Endothelial cell of umbilical vein (primary cell): ENCODE measurements at regions not wholly inside any gene's neighbourhood (a gene's known extent, or its start where the extent isn't known, plus 50 kb on each side); places are given as distances from the start of the nearest gene placed in this dataset.

ENCODE experiments used
- BruUV-seq: library from RNA; stranded (reverse); fragments of 400-500 nt; replicated peaks from 2 replicates; lab custom pipeline; 2021; lab: Mats Ljungman, UMichigan
- CTCF ChIA-PET: fragments of 300-600, 350-600 bp; sonication (Branson Sonifier 250); formaldehyde crosslinking; loops from one replicate; lab custom pipeline; 2021; ENCODE audit warnings: antibody characterized with exemption, inconsistent platforms; lab: Charles Lee
- POLR2A ChIA-PET: fragments of 300-600, 350-600 bp; sonication (Branson Sonifier 250); formaldehyde crosslinking; loops from one replicate; lab custom pipeline; 2021; ENCODE audit warnings: antibody characterized with exemption, inconsistent platforms; lab: Charles Lee
- DNase-seq: peaks from one replicate; pipeline ENCODE4 v3.0.0-alpha.2; 2011; ENCODE audit warnings: low read depth, low spot score
- FAIRE-seq: peaks from 2 replicates; lab custom pipeline; 2011; peaks lifted over from hg19 to GRCh38; lab: Jason Lieb, UNC
- H2AFZ ChIP-seq: 2 replicates; pipeline ENCODE4 v1.6.0; 2012; ENCODE audit warnings: low read depth, low read length, control low read depth, inconsistent platforms
- H3K27ac ChIP-seq: 2 replicates; pipeline ENCODE4 v1.5.1; 2011; ENCODE audit warnings: low read depth, mild to moderate bottlenecking, control low read depth, low read length, moderate library complexity; ENCODE audit not compliant: insufficient read depth
- H3K27me3 ChIP-seq, 2 experiments: 2 replicates each; pipeline versions ENCODE4 v1.6.0 to v1.6.1; 2011; ENCODE audit warnings: low read length in 2 of 2, mixed read lengths in 1 of 2; ENCODE audit not compliant: control insufficient read depth in 2 of 2, insufficient read depth in 2 of 2
- H3K36me3 ChIP-seq, 2 experiments: 2 replicates in 1 of 2; 3 replicates in 1 of 2; pipeline ENCODE4 v1.5.1; 2011; ENCODE audit warnings: low read length in 2 of 2, mild to moderate bottlenecking in 1 of 2, moderate library complexity in 1 of 2; ENCODE audit not compliant: control insufficient read depth in 2 of 2, insufficient read depth in 2 of 2; ENCODE audit errors: extremely low read depth in 1 of 2
- H3K4me1 ChIP-seq: 3 replicates; pipeline ENCODE4 v1.5.1; 2011; ENCODE audit warnings: mild to moderate bottlenecking, low read length; ENCODE audit not compliant: control insufficient read depth, insufficient read depth; ENCODE audit errors: extremely low read depth
- H3K4me2 ChIP-seq: 2 replicates; pipeline ENCODE4 v1.6.1; 2011; ENCODE audit warnings: low read length, control low read depth, mixed read lengths; ENCODE audit not compliant: insufficient read depth
- H3K4me3 ChIP-seq, 3 experiments: fragments of 200-600 bp in 1 of 3; sonication (generic), shearing (Covaris generic) in 1 of 3; replicated peaks in 1 of 3; 2 replicates each; pipeline ENCODE4 v1.5.1; 2011 to 2016; ENCODE audit warnings: control low read depth in 3 of 3, low read length in 3 of 3, mild to moderate bottlenecking in 2 of 3, inconsistent platforms in 1 of 3, low read depth in 1 of 3, moderate library complexity in 1 of 3; ENCODE audit not compliant: insufficient read depth in 1 of 3
- H3K79me2 ChIP-seq: 2 replicates; pipeline ENCODE4 v1.6.0; 2012; ENCODE audit warnings: low read length, inconsistent platforms; ENCODE audit not compliant: control insufficient read depth, insufficient read depth
- H3K9ac ChIP-seq: replicated peaks from 2 replicates; pipeline ENCODE3; 2011; ENCODE audit warnings: low read length, control low read depth; ENCODE audit not compliant: insufficient read depth; ENCODE audit errors: extremely low read depth
- H3K9me1 ChIP-seq: replicated peaks from 3 replicates; pipeline ENCODE4 v1.6.0; 2011; ENCODE audit warnings: mild to moderate bottlenecking, low read length; ENCODE audit not compliant: control insufficient read depth, insufficient read depth; ENCODE audit errors: extremely low read depth
- H3K9me3 ChIP-seq: replicated peaks from 2 replicates; pipeline ENCODE4 v1.5.1; 2012; ENCODE audit warnings: low read length, inconsistent platforms; ENCODE audit not compliant: control insufficient read depth, insufficient read depth
- H4K20me1 ChIP-seq: replicated peaks from 2 replicates; pipeline ENCODE3; 2011; ENCODE audit warnings: mild to moderate bottlenecking, low read length; ENCODE audit not compliant: control insufficient read depth, insufficient read depth; ENCODE audit errors: extremely low read depth
- EZH2 ChIP-seq: IDR thresholded peaks from 2 replicates; pipeline ENCODE4 v1.6.1; 2012; ENCODE audit warnings: borderline replicate concordance, low read depth, mild to moderate bottlenecking, moderate library complexity, low read length, inconsistent platforms; ENCODE audit not compliant: severe bottlenecking
- FOS ChIP-seq: IDR thresholded peaks from 2 replicates; pipeline ENCODE4 v1.6.1; 2011; ENCODE audit warnings: mild to moderate bottlenecking, low read length, moderate library complexity, borderline replicate concordance; ENCODE audit not compliant: insufficient read depth
- GATA2 ChIP-seq: IDR thresholded peaks from 2 replicates; pipeline ENCODE4 v1.7.0; 2011; ENCODE audit warnings: low read depth, mild to moderate bottlenecking, moderate library complexity, mixed read lengths, low read length; ENCODE audit not compliant: insufficient read length, insufficient read depth
- JUN ChIP-seq: IDR thresholded peaks from 2 replicates; pipeline ENCODE4 v1.6.1; 2011; ENCODE audit warnings: borderline replicate concordance, low read depth; ENCODE audit not compliant: insufficient read length, insufficient read depth
- MYC ChIP-seq: IDR thresholded peaks from one replicate; pipeline ENCODE4 v1.6.1; 2011; ENCODE audit warnings: mild to moderate bottlenecking, low read depth, low read length
- POLR2A ChIP-seq: IDR thresholded peaks from 2 replicates; pipeline ENCODE4 v1.6.1; 2012; ENCODE audit warnings: low read depth, mild to moderate bottlenecking, control low read depth, low read length
- POLR2AphosphoS5 ChIP-seq: IDR thresholded peaks from 2 replicates; pipeline ENCODE4 v1.6.1; 2012; ENCODE audit warnings: low read depth, mild to moderate bottlenecking, control low read depth, low read length, moderate library complexity; ENCODE audit not compliant: insufficient read depth
- dilution Hi-C: fragments of 300-500 bp; cut with MboI; formaldehyde crosslinking; loops from one replicate; pipeline ENCODE4 v1.15.0; 2019; ENCODE audit warnings: low sequenced_read_pairs; ENCODE audit not compliant: extremely low pct_ligation_motif_present
- intact Hi-C: fragments of 100-400 bp; cut with micrococcal nuclease; formaldehyde crosslinking; loops from one replicate; pipeline ENCODE4 v1.10.0; 2022
- TF ChIP-seq, protein P1 (sequence below): IDR thresholded peaks from 2 replicates; pipeline ENCODE4 v1.6.1; 2011; ENCODE audit not compliant: insufficient read depth, insufficient read length
- TF ChIP-seq, protein P2 (sequence below), 2 donors: IDR thresholded peaks; 1 replicate in 1 of 2; 2 replicates in 1 of 2; pipeline ENCODE4 v1.5.1; 2011; ENCODE audit warnings: low read length in 2 of 2, mild to moderate bottlenecking in 2 of 2, moderate library complexity in 2 of 2, control low read depth in 1 of 2, inconsistent platforms in 1 of 2, low read depth in 1 of 2; ENCODE audit not compliant: insufficient read depth in 1 of 2; ENCODE audit errors: extremely low read depth in 1 of 2

- ChIA-PET CTCF (interaction anchor here (0.9 kb wide), 1 partner anchor 35 kb away, joined by 3 read pairs; no protein-coding TSS in a partner anchor), POLR2A (no interaction called here)
These were observed 391.8 kb downstream of the SAMD5 start for GRCh38 chr6:147900247-147900830.

More at GRCh38 chr6:147900247-147900830, 391.8 kb downstream of the SAMD5 start:
- H2AFZ ChIP-seq = no peak overlapping the region
- no TSS peak for BruUV-seq
- H3K79me2 ChIP-seq = no peaks in the 10 kb centered on the region
- H3K4me3 ChIP-seq = no peak overlapping the region
- no peak overlapping the region for H3K4me2 ChIP-seq
- TF ChIP-seq, protein P1, sequence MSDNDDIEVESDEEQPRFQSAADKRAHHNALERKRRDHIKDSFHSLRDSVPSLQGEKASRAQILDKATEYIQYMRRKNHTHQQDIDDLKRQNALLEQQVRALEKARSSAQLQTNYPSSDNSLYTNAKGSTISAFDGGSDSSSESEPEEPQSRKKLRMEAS = no peak
- TF ChIP-seq GATA2 = no peak
- TF ChIP-seq POLR2A = no peak
- TF ChIP-seq, protein P2, sequence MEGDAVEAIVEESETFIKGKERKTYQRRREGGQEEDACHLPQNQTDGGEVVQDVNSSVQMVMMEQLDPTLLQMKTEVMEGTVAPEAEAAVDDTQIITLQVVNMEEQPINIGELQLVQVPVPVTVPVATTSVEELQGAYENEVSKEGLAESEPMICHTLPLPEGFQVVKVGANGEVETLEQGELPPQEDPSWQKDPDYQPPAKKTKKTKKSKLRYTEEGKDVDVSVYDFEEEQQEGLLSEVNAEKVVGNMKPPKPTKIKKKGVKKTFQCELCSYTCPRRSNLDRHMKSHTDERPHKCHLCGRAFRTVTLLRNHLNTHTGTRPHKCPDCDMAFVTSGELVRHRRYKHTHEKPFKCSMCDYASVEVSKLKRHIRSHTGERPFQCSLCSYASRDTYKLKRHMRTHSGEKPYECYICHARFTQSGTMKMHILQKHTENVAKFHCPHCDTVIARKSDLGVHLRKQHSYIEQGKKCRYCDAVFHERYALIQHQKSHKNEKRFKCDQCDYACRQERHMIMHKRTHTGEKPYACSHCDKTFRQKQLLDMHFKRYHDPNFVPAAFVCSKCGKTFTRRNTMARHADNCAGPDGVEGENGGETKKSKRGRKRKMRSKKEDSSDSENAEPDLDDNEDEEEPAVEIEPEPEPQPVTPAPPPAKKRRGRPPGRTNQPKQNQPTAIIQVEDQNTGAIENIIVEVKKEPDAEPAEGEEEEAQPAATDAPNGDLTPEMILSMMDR (IDR thresholded peaks at IDR 0.05; ENCODE audit: extremely low read depth in 1 of 2, insufficient read depth in 1 of 2, low read depth in 1 of 2, low read length in 2 of 2) = no peak
- no peak for TF ChIP-seq FOS
- TF ChIP-seq EZH2 = no peak
- no peak for TF ChIP-seq POLR2AphosphoS5
- no peak for TF ChIP-seq MYC
- TF ChIP-seq JUN = no peak
- no peaks in the 10 kb centered on the region for H3K4me1 ChIP-seq
- H3K27ac ChIP-seq = no peak overlapping the region
- intact Hi-C loops (no loop called here), dilution Hi-C loops (no loop called here)
- H3K9ac ChIP-seq = no peak overlapping the region
- FAIRE-seq (no peak), DNase-seq (no peak)
- H3K9me3 ChIP-seq = no peaks in the 10 kb centered on the region
- H4K20me1 ChIP-seq = no peaks in the 10 kb centered on the region
- H3K27me3 ChIP-seq = no peaks in the 10 kb centered on the region
- no peaks in the 10 kb centered on the region for H3K9me1 ChIP-seq
- H3K36me3 ChIP-seq = no peaks in the 10 kb centered on the region
